ENCODE measurements at regions not wholly inside any gene's neighbourhood (a gene's known extent, or its start where the extent isn't known, plus 50 kb on each side); places are given as distances from the start of the nearest gene placed in this dataset.

DNA sequence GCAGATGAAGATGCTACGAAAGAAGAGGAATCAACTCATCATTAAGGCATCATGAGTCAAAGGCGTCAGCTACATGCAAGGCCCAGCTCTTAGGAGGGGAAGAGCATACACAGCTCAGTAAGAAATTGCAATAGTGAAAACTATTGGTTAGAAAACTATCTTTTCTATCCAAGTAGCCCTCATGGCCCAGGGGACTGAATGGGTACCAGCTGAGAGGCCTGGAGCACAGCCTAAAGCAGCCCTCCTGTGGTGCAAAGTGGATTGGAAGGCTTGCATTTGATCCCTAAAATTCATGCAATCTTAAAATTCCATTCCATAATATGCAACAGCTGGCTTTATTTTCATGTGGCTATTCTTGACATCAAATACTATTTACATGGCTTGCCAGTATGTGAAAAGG, 251.8 kb upstream of the USP24 start:
- TF ChIP-seq, protein P1, sequence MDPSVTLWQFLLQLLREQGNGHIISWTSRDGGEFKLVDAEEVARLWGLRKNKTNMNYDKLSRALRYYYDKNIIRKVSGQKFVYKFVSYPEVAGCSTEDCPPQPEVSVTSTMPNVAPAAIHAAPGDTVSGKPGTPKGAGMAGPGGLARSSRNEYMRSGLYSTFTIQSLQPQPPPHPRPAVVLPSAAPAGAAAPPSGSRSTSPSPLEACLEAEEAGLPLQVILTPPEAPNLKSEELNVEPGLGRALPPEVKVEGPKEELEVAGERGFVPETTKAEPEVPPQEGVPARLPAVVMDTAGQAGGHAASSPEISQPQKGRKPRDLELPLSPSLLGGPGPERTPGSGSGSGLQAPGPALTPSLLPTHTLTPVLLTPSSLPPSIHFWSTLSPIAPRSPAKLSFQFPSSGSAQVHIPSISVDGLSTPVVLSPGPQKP (IDR thresholded peaks at IDR 0.05; ENCODE audit: low read depth, low read length): no peak
- TF ChIP-seq EHMT2 (IDR thresholded peaks at IDR 0.05; ENCODE audit: low read depth) (no peak), SREBF2 (IDR thresholded peaks at IDR 0.05) (no peak), POLR2A (IDR thresholded peaks at IDR 0.05; ENCODE audit: low read length) (no peak), RAD21 (conservative IDR thresholded peaks at IDR 0.05 in 1 of 2, IDR thresholded peaks at IDR 0.05 in 1 of 2) (no peak), ZFP36 (IDR thresholded peaks at IDR 0.05; ENCODE audit: borderline replicate concordance, partially characterized antibody) (no peak), RCOR1 (IDR thresholded peaks at IDR 0.05; ENCODE audit: low read depth, low read length) (no peak), SMC3 (IDR thresholded peaks at IDR 0.05) (no peak)
- TF ChIP-seq, protein P2, sequence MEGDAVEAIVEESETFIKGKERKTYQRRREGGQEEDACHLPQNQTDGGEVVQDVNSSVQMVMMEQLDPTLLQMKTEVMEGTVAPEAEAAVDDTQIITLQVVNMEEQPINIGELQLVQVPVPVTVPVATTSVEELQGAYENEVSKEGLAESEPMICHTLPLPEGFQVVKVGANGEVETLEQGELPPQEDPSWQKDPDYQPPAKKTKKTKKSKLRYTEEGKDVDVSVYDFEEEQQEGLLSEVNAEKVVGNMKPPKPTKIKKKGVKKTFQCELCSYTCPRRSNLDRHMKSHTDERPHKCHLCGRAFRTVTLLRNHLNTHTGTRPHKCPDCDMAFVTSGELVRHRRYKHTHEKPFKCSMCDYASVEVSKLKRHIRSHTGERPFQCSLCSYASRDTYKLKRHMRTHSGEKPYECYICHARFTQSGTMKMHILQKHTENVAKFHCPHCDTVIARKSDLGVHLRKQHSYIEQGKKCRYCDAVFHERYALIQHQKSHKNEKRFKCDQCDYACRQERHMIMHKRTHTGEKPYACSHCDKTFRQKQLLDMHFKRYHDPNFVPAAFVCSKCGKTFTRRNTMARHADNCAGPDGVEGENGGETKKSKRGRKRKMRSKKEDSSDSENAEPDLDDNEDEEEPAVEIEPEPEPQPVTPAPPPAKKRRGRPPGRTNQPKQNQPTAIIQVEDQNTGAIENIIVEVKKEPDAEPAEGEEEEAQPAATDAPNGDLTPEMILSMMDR (IDR thresholded peaks at IDR 0.05): no peak
- TF ChIP-seq, protein P3, sequence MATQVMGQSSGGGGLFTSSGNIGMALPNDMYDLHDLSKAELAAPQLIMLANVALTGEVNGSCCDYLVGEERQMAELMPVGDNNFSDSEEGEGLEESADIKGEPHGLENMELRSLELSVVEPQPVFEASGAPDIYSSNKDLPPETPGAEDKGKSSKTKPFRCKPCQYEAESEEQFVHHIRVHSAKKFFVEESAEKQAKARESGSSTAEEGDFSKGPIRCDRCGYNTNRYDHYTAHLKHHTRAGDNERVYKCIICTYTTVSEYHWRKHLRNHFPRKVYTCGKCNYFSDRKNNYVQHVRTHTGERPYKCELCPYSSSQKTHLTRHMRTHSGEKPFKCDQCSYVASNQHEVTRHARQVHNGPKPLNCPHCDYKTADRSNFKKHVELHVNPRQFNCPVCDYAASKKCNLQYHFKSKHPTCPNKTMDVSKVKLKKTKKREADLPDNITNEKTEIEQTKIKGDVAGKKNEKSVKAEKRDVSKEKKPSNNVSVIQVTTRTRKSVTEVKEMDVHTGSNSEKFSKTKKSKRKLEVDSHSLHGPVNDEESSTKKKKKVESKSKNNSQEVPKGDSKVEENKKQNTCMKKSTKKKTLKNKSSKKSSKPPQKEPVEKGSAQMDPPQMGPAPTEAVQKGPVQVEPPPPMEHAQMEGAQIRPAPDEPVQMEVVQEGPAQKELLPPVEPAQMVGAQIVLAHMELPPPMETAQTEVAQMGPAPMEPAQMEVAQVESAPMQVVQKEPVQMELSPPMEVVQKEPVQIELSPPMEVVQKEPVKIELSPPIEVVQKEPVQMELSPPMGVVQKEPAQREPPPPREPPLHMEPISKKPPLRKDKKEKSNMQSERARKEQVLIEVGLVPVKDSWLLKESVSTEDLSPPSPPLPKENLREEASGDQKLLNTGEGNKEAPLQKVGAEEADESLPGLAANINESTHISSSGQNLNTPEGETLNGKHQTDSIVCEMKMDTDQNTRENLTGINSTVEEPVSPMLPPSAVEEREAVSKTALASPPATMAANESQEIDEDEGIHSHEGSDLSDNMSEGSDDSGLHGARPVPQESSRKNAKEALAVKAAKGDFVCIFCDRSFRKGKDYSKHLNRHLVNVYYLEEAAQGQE (IDR thresholded peaks at IDR 0.05): no peak
